Dermis microvascular lymphatic vessel endothelial cell (primary cell): ENCODE measurements at regions not wholly inside any gene's neighbourhood (a gene's known extent, or its start where the extent isn't known, plus 50 kb on each side); places are given as distances from the start of the nearest gene placed in this dataset.
"Not testable (repeated sequence)": the region's sequence is repeated elsewhere in the genome, so short reads cannot be mapped to it uniquely, and the experiment has no call there.

Source experiments
- DNase-seq, 2 donors: peaks; one replicate each; pipeline versions ENCODE4 v3.0.0 to v3.0.0-alpha.2; 2010; ENCODE audit warnings: low read depth in 2 of 2

DNA sequence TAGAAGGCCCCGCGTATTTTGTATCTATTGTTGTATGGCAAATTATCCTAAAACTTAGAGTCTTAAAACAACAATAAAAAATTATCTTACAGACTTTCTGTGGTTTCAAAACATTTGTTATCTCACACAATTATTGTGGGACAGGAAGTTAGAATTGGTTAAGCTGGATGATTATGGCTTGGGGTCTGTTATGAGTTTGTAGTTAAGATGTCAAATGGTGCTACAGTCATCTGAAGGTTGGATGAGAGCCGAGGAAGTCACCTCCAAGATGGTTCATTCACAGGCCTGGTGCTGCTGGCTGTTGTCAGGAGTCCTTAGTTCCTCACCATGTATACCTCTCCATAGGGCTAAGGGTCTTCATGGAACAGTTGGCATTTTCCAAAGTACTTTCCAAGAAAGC, 175.6 kb upstream of the FANCL start:
- DNase-seq, result no peak

DNA sequence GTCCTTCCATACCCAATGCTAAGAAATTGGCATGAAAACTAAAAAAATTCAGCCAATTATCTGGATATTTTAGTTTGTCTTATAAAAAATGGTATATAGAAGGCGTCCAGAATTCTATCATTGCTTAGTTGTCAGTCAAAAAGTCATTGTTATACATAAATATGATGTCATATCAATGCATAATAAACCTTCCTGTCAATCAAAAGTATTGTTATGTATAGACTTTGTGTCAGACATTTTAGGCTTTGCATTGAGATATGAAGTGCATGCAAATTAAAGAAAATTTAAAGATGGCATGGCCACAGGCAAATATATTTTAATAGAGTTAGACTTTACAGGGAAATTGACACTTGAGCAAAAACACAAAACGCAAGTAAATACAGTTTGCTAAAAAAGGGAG, 173.4 kb upstream of the FANCL start:
- DNase-seq, result no peak

DNA sequence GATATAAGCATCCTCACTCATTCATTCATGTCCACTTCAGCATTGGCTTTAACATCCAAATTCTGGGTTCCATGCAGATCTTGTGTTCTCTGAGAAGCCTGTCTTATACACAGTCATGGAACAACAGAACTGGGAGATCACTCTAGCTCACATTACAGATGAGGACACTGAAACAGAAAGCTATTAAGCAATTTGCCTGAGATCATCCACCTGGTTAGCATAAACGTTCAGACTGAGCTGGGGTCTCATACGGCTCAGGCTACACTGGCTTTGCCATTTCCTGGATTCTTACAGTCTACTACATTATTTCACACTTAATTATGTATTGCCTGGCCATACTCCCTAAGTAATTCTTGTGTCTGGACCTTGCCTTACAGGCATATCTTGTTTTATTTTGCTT, 169.4 kb upstream of the FANCL start:
- DNase-seq, result no peak

DNA sequence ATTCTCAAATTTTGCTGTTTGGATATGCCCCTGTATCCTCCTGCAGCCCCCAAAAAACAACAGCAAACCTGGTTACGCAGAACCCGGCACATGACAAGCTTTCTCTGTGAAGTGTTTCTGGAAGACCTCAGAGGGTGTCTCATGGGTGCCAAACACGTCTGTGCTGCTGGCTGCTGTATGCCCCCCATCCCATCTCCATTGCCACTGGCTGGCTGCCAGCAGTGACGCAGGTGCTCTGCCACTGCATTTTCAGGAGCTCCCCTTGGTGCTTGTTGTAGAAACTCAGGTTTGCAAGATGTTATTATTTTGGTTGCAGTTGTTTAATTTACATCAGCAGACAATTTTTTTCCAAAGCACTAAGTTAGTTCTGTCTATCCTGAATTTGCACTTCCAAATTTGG, 166.4 kb upstream of the FANCL start:
- no peak for DNase-seq

DNA sequence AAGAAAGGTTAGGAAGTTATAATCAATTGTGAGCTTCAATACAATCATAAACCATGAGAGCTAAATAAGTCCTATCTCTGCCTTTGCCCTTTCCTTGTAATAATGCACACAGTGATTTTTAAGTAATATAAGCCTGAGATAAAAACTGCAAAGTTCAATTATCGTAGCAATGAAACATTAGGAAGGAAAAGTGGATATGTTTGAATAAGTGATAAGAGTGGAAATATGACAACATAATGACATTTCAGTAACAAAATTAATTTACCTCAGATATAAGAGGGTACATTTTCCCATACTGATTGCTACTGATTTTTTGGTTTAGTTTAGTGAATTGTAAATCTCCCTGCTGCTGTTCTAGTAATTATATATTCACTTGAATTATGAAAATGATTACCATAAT, 164.2 kb upstream of the FANCL start:
- no peak for DNase-seq

DNA sequence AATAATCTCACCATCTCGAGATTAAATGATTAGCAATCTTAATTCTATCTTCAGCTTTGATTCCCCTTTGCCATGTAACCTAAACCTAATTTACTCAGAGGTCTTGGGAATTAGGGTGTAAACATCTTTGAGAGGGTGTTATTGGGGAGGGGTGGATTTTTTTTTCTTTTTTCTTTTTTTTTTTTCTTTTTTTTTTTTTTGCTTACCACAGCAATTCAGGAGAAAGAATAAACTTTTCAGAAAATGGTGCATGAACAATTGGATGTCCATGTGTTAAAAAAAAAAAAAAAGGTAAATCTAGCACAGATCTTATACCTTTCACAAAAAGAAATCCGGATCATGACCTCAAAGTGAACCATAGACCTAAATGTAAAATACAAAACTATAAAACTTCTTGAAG, 160.8 kb upstream of the FANCL start:
- no peak for DNase-seq

DNA sequence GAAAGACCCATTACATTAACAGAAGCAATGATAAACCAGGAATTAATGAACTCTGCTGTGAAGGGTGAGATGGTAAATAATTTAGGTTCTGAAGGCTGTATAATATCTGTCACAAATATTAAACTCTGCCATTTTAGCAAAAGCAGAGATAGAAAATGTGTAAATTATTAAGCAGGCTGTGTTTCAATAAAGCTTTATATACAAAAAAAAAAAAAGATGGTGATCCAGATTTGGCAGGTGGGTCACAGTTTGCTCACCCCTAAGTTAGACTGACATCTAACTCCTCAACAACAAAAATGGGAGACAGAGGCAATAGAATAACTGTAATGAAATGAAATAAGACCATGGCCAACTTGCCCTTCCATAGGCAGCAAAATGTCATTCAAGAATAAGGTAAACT, 157.3 kb upstream of the FANCL start:
- no peak for DNase-seq

DNA sequence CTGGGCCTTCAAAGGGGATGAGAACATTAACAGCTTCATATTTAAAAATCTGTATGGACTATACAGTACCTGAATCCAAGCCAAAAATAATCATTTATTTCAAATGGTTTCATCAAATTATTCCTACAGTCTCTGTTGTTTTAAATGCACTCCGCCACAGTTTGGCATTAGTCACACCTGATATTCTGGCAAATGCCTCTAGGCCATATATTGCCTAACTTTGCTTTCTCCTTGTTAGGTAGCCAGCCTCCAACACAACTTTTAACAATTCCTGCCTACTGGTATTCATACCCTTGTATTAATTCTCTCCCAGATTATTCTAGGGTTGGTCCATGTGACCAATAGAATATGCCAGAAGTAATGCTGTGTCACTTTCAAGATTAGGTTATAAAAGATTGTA, 146.6 kb upstream of the FANCL start:
- DNase-seq, result no peak

DNA sequence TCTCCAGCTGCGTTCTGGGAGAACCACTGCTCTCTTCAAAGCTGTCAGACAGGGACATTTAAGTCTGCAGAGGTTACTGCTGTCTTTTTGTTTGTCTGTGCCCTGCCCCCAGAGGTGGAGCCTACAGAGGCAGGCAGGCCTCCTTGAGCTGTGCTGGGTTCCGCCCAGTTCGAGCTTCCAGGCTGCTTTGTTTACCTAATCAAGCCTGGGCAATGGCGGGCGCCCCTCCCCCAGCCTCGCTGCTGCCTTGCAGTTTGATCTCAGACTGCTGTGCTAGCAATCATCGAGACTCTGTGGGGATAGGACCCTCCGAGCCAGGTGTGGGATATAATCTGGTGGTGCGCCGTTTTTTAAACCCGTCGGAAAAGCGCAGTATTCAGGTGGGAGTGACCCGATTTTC, 145.8 kb upstream of the FANCL start:
- DNase-seq, result not testable (repeated sequence)

DNA sequence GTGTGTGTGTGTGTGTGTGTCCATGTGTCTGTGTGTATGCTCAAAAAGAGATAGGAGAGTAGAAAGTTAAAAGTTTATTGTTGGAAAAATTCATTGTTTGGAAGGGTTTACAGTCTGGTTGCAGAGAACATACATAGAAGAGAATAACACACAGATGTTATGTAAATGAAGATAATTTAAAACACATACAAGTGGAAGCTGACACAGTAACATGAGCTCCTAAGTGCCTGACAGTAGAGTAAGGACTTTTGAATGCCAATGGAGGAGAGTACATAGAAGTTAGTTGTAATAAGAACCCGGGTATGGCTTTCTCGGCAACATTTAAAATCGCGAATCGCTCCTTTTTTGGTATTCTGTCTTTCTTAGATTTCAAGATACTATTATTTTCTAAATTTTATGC, 137.0 kb upstream of the FANCL start:
- DNase-seq, result no peak

DNA sequence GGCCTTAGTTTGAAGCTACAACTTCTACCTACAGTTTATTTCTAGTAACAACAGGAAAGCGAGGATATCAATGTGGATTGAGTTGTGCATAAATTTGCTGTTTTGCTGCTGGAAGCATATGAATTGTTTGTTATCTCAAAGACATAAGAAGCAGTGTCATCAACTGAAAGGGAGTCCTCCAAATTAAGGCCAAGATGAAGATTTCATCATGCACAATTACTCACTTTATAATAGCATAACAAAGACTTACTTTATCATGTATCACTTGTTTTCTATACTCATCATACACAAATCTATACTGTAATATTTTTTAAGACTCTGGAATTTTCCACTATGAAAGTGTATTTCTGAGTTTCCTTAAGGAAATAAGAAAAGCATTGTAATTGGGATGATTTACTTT, 136.1 kb upstream of the FANCL start:
- DNase-seq, result no peak

DNA sequence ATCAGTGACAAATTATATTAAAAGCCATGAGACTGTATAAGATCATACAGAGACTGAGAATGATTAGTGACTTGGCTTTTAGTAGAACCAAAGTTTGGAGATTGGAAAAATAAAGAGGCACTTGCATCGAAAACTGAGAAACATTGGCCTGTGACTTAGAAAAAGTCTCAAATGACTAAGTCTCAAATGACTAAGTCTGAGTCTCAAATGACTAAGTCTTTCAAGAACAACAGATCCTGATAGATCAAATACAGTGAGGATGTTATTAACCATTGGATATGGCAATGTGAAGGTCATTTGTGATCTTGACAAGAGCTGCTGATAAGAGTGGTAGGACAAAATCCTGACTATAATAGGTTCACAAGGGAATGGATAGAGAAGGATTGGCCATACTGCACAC, 135.5 kb upstream of the FANCL start:
- DNase-seq, result no peak

DNA sequence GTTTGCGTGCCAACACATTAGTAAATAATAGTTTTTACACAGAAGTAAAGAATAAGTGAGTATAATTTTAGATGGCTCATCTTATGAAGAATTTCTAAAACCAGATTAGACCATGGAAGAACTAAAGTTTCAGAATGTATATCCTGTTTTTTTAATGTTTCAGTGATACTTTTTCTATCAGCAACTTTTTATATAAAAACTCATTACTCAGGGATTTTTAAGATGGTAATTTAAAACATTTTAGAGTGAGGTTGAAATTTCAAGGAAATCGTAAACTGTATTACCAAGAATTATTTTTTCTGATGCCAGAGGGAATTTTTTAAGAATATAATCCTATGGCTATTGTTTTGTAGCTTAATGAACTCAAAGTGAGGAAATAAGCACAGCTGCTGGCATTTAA, 128.5 kb upstream of the FANCL start:
- no peak for DNase-seq

DNA sequence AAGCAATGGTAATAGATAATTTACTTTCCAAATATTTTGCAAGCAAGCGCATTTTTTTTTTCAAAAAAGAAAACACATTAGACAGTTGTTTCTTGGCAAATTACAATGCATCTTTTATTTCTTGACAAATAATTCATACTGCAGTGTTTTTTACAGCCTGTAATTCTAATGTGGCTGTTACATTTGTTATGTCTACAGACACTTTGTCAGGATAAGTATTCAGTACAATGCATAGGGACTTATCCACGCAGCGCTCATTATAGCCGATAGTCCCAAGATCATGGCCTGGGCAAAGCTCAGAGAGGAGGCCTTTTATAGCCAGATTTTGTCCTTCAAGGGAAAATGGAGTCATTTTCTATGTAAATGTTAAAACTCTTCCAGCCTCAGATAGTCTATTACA, 123.0 kb upstream of the FANCL start:
- DNase-seq, result no peak

DNA sequence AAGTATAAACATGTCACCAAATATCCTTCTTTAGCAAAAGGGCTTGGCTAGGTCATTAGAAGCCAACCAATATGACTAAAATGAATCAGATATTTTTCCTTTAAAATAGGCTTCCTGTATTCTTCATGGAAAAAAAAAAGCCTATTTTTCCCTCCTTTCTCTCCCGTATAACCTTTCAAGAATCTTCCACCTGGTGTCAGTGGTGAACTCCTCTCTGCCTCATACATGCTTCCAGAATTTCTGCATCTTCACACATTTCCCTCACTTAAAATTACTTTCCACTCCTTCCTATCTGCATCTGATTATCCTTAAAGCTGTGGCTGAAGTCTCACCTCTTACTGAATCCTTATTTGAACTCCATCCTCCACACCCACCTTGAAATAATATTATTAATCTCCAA, 116.9 kb upstream of the FANCL start:
- no peak for DNase-seq

DNA sequence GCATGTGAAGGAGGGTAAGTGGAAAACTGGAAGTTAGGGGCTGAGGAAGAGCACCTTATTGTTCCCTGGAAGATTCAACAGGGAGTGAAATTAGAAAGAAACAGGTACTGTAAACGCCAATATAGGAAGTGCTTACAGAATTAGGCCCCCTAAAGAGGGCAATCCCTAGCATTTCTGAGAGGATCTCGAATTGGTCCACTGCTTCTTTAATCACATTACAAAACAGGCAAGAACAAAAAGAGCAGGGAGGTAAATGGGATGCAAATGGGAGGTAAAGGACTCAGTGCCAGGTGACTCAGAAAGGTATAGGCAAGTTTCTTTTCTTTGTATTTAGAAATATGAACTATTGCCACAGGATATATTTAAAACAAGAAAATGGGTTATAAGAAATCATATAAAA, 116.4 kb upstream of the FANCL start:
- DNase-seq, result no peak

DNA sequence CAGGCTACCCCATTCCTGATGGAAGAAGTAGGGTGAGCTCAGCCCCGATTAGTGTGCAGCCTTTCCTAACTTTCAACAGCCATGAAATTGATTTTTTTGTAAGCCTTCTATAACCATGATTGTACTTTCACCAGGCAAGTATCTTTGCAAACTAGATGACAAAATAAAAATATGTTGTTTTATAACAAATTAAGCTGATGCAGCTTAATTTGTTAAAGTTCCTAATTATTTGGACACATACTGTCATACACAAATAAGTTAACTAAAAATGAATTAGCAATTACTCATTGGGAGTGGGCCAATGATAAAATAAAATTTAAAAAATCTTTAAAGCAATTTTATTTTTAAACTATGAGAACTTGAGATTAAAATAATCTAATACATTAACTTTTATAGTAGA, 113.1 kb upstream of the FANCL start:
- DNase-seq, result no peak

DNA sequence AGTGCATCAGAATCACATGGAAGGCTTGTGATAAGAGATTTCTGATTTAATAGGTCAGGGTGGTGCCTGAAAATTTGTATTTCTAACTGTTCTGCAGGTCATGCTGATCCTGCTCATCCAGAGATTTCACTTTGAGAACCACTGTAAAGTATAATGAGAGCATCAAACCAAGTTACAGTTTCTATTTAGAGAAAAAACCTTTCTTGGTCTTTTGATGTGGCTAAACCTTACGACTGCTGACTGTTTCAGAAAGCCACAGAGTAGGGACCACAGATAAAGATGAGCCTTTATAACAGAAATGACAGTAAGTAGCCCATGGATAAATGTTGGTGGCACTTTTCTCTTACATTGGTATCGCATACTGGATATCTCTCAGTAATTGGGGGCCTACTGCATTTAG, 109.4 kb upstream of the FANCL start:
- DNase-seq, result no peak

DNA sequence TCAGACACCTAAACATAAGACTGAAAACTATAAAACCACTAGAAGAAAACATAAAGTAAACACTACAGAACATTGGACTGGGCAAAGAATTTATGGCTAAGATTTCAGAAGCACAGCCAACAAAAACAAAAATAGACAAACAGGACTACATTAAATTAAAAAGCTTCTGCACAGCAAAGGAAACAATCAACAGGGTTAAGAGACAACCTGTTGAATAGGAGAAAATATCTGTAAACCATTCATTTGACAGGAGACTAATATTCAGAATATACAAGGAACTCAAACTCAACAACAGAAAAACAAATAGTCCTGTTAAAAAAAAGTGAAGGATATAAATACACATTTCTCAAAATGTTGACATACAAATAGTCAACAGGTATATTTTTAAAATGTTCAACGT, 106.7 kb upstream of the FANCL start:
- DNase-seq, result no peak

DNA sequence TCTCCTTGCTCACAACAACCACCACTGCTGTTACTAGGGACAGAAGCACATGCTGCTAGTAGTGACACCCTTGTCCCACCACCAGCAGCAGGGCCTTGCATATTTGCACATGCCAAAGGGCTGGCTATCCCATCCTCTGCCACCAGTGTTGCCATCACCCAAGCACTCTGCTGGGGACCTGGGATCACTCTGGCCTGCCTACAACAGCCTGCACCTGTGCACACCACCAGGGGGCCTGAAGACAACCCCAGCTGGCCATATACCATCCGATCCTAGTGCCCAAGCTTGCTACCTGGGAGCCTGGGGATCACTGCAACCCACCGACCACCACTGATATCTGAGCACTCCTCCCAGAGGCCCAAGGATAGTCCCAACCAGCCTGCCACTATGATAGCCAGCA, 99.9 kb upstream of the FANCL start:
- no peak for DNase-seq

DNA sequence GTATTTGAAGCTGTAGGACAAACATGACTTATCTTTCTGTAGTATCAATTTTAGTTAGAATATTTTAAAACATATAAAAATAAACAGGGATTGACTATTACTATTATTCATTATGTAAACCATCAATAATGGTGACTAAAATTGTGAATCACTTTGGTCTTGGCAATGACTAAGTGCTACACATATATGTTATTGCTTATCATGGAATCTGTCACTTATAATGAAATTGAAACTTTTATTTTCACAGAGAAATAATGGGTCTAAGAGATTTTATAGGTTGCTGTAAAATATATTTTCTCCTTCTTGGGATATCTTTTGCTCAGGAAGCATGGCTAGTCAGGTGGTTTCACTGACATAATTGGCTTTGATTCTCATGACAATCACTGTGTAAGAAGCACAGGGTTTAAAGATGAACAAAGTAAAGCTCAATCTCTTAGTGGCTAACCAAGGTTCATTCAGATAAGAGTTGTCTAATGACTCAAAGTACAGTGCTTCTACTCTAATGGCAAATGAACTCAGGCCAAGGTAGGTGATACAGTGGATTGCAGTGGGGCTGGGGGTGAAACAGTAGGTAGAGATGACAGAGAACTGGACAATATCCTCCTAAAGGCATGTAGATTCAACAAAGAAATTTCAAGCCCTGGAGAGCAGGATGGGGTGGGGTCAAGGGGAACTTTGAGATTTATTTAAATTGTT, 98.6 kb upstream of the FANCL start:
- no peak for DNase-seq

DNA sequence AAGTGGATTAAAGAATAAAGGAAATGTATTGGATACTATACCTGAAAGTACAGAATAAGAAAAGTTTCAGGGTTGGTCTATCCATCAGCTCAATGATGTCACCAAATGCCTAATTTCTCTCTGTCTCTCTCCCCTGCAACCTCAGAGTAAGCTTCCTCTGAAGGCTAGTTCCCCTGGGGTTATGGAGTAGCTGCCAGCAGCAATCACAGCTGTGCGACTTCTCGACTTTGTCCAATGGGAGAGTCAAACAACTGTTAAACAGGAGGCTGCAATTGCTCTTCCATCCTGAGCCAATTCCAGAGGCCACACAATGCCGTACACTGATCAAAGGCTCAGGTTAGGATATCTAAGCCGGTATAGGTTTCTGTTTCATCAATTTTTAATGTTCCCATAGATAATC, 95.3 kb upstream of the FANCL start:
- DNase-seq, result no peak

DNA sequence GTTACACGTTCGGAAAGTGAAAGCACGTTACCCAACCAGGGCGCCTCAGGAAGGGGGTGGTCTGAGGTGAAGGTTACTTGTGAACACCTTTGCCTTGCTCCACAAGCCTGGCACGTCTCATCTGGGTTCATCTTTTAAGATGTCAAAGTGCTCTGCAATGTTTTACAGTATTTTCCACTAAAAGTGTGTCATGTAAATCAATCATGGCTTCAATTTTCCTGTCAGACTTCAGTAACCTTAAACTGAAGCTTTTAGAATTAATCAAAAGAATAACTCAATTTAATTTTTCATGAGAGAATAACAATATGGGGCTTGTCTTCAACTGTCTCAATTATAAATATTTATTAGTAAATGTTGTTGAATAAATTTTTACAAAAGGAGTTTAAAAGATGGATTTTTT, 93.3 kb upstream of the FANCL start:
- DNase-seq, result no peak

DNA sequence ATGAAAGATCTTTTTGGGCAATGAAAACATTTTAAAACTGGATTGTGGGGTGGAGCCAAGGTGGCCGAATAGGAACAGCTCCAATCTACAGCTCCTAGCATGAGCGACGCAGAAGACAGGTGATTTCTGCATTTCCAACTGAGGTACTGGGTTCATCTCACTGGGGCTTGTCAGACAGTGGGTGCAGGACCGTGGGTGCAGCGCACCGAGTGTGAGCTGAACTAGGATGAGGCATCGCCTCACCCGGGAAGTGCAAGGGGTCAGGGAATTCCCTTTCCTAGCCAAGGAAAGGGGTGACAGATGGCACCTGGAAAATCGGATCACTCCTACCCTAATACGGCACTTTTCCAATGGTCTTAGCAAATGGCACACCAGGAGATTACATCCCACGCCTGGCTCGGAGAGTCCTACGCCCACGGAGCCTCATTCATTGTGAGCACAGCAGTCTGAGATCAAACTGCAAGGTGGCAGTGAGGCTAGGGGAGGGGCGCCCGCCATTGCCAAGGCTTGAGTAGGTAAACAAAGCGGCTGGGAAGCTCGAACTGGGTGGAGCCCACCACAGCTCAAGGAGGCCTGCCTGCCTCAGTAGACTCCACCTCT, 84.3 kb upstream of the FANCL start:
- not testable (repeated sequence) for DNase-seq
